ENCODE measurements at regions not wholly inside any gene's neighbourhood (a gene's known extent, or its start where the extent isn't known, plus 50 kb on each side); places are given as distances from the start of the nearest gene placed in this dataset.

- Histone ChIP-seq H4K20me1 (replicated peaks; ENCODE audit: control insufficient read depth, insufficient read depth, low read length) (0 out of 2 replicates have a peak, but pooled peaks cover 4% of the 10 kb centered on the region), H3K79me2 (ENCODE audit: control insufficient read depth, insufficient read depth, low read length) (no peaks in the 10 kb centered on the region), H3K27me3 (ENCODE audit: control insufficient read depth in 2 of 2, insufficient read depth in 2 of 2, low read length in 2 of 2) (0 out of 5 replicates have a peak, but pooled peaks cover 0 to 3% of the 10 kb centered on the region in 2 experiments), H3K4me2 (ENCODE audit: insufficient read depth, low read length) (no peak overlapping the region), H3K4me3 (no peak overlapping the region), H3K4me1 (replicated peaks in 1 of 2; ENCODE audit: control insufficient read depth in 2 of 2, insufficient read depth in 2 of 2, low read length in 2 of 2) (peaks cover 0 to 6% of the 10 kb centered on the region in 2 experiments; a peak in 2 of 5 replicates), H3K9ac (ENCODE audit: insufficient read depth in 1 of 2, low read depth in 2 of 2, low read length in 2 of 2) (no peak overlapping the region), H3K36me3 (ENCODE audit: control insufficient read depth, insufficient read depth, low read length) (no peaks in the 10 kb centered on the region), H3K9me3 (replicated peaks; ENCODE audit: control insufficient read depth, insufficient read depth, low read depth, low read length) (no peaks in the 10 kb centered on the region), H2AFZ (ENCODE audit: low read depth, low read length) (no peak overlapping the region), H3K9me1 (ENCODE audit: control insufficient read depth, insufficient read depth, low read length) (no peaks in the 10 kb centered on the region), H3K27ac (ENCODE audit: extremely low read depth, low read depth, low read length) (no peak overlapping the region)
- FAIRE-seq (no peak), ATAC-seq (no peak), DNase-seq (ENCODE audit: extremely low read depth in 1 of 4, low spot score in 3 of 4) (no peak)
- no TSS peak for BruUV-seq (replicated peaks)
- WGBS (ENCODE audit: insufficient coverage, low coverage, missing lambda C conversion rate): 58% methylated on average over 4 of the region's 4 CpGs
- in situ Hi-C loops (cut with MboI) (no loop called here), intact Hi-C loops (cut with micrococcal nuclease) (no loop called here)
- ChIA-PET CTCF (ENCODE audit: low intra/inter-chr PET ratio) (no interaction called here), POLR2A (no interaction called here)
- no peak for TF ChIP-seq LARP7 (IDR thresholded peaks at IDR 0.05)
- TF ChIP-seq ZNF740 (CRISPR knock-in tag; IDR thresholded peaks at IDR 0.05): no peak
- TF ChIP-seq ZNF740 (tag; IDR thresholded peaks at IDR 0.05): no peak
- TF ChIP-seq XRCC4 (IDR thresholded peaks at IDR 0.05; ENCODE audit: extremely low read depth, insufficient read depth, insufficient read length): no peak
- no peak for TF ChIP-seq ZNF174 (CRISPR knock-in tag; IDR thresholded peaks at IDR 0.05)
- TF ChIP-seq KDM4B (IDR thresholded peaks at IDR 0.05; ENCODE audit: borderline replicate concordance in 2 of 2, low read depth in 1 of 2): no peak
- TF ChIP-seq SIRT6 (IDR thresholded peaks at IDR 0.05; ENCODE audit: low read depth, low read length): no peak
- no peak for TF ChIP-seq YY1 (IDR thresholded peaks at IDR 0.05; ENCODE audit: borderline replicate concordance in 1 of 3, control insufficient read depth in 1 of 3, extremely low read depth in 1 of 3, insufficient read depth in 3 of 3, insufficient read length in 1 of 3, insufficient replicate concordance in 2 of 3, low read depth in 1 of 3, low read length in 2 of 3)
- no peak for TF ChIP-seq ZC3H4 (CRISPR knock-in tag; IDR thresholded peaks at IDR 0.05; ENCODE audit: borderline replicate concordance)
- TF ChIP-seq ZNF140 (CRISPR knock-in tag; IDR thresholded peaks at IDR 0.05): no peak
- TF ChIP-seq ZNF175 (CRISPR knock-in tag; IDR thresholded peaks at IDR 0.05; ENCODE audit: low read depth): no peak
- no peak for TF ChIP-seq KLF6 (CRISPR knock-in tag; IDR thresholded peaks at IDR 0.05; ENCODE audit: borderline replicate concordance)
Observed at GRCh38 chr1:59137968-59138367, 158.9 kb upstream of the FGGY start.
